GM18519 (cell line): ENCODE measurements at regions not wholly inside any gene's neighbourhood (a gene's known extent, or its start where the extent isn't known, plus 50 kb on each side); places are given as distances from the start of the nearest gene placed in this dataset.
"Not testable (repeated sequence)": the region's sequence is repeated elsewhere in the genome, so short reads cannot be mapped to it uniquely, and the experiment has no call there.

ENCODE experiments used
- ATAC-seq: cut with Tn5 transposase; IDR thresholded peaks from one replicate; pipeline ENCODE4 v1.9.1; 2021; ENCODE audit warnings: mild to moderate bottlenecking, moderate library complexity; ENCODE audit not compliant: unreplicated experiment, low FRiP score

GRCh38 chr9:13470836-13471235, 191.3 kb upstream of the MPDZ start:
- ATAC-seq, result no peak

GRCh38 chr9:13467157-13467556, 187.7 kb upstream of the MPDZ start:
- ATAC-seq, result no peak

- ATAC-seq, result no peak
Measured at GRCh38 chr9:13461414-13461991, 182.0 kb upstream of the MPDZ start.

- ATAC-seq, result no peak
Measured at GRCh38 chr9:13459071-13459470, 179.6 kb upstream of the MPDZ start.

- no peak for ATAC-seq
Measured at GRCh38 chr9:13457795-13458194, 178.3 kb upstream of the MPDZ start.

- peak; percentile 67 for ATAC-seq
Measured at GRCh38 chr9:13450723-13451122, 171.2 kb upstream of the MPDZ start.

- no peak for ATAC-seq
Measured at GRCh38 chr9:13448482-13448881, 169.0 kb upstream of the MPDZ start.

- no peak for ATAC-seq
Measured at GRCh38 chr9:13447843-13448422, 168.4 kb upstream of the MPDZ start.

- ATAC-seq, result no peak
Measured at GRCh38 chr9:13446938-13447842, 167.7 kb upstream of the MPDZ start.

- ATAC-seq, result no peak
Measured at GRCh38 chr9:13446286-13446937, 166.9 kb upstream of the MPDZ start.

- no peak for ATAC-seq
Measured at GRCh38 chr9:13445103-13445500, 165.6 kb upstream of the MPDZ start.

GRCh38 chr9:13444245-13445102, 165.0 kb upstream of the MPDZ start:
- ATAC-seq, result no peak

- no peak for ATAC-seq
Measured at GRCh38 chr9:13443346-13444244, 164.1 kb upstream of the MPDZ start.

- ATAC-seq, result no peak
Measured at GRCh38 chr9:13439685-13440476, 160.4 kb upstream of the MPDZ start.

GRCh38 chr9:13437866-13438265, 158.4 kb upstream of the MPDZ start:
- ATAC-seq, result no peak

GRCh38 chr9:13436591-13436990, 157.1 kb upstream of the MPDZ start:
- ATAC-seq, result no peak

- not testable (repeated sequence) for ATAC-seq
Measured at GRCh38 chr9:13433453-13433852, 154.0 kb upstream of the MPDZ start.

GRCh38 chr9:13432904-13433303, 153.4 kb upstream of the MPDZ start:
- no peak for ATAC-seq
